GM06990 (cell line): ENCODE measurements at regions not wholly inside any gene's neighbourhood (a gene's known extent, or its start where the extent isn't known, plus 50 kb on each side); places are given as distances from the start of the nearest gene placed in this dataset.

Experiments used
- DNase-seq: peaks from one replicate; pipeline ENCODE4 v3.0.0-alpha.2; 2011; ENCODE audit not compliant: insufficient read length; ENCODE audit errors: extremely low read depth
- H3K27me3 ChIP-seq: replicated peaks from 2 replicates; pipeline ENCODE4 v1.6.0; 2011; ENCODE audit warnings: low read length; ENCODE audit not compliant: control insufficient read depth, insufficient read depth
- H3K36me3 ChIP-seq: 2 replicates; pipeline ENCODE4 v1.5.1; 2011; ENCODE audit warnings: low read length; ENCODE audit not compliant: control insufficient read depth, insufficient read depth
- H3K4me3 ChIP-seq: replicated peaks from 2 replicates; pipeline ENCODE4 v1.5.1; 2011; ENCODE audit warnings: low read depth, mild to moderate bottlenecking, control low read depth, low read length
- CTCF ChIP-seq: IDR thresholded peaks from 2 replicates; pipeline ENCODE4 v1.5.1; 2011; ENCODE audit warnings: low read length, control low read depth, mild to moderate bottlenecking, inconsistent platforms; ENCODE audit not compliant: insufficient read depth, poor library complexity, severe bottlenecking

GRCh38 chr10:33533612-33534011, 199.1 kb upstream of the NRP1 start:
- no peak for TF ChIP-seq CTCF
- H3K27me3 ChIP-seq = no peaks in the 10 kb centered on the region
- H3K4me3 ChIP-seq = no peak overlapping the region
- H3K36me3 ChIP-seq = no peaks in the 10 kb centered on the region
- DNase-seq = no peak

- no peak for TF ChIP-seq CTCF
- H3K4me3 ChIP-seq = no peak overlapping the region
- no peak for DNase-seq
- H3K27me3 ChIP-seq = no peaks in the 10 kb centered on the region
- H3K36me3 ChIP-seq = no peaks in the 10 kb centered on the region
These were observed 198.4 kb upstream of the NRP1 start for GRCh38 chr10:33532901-33533300.

- TF ChIP-seq CTCF = no peak
- DNase-seq = no peak
- H3K27me3 ChIP-seq = no peaks in the 10 kb centered on the region
- H3K36me3 ChIP-seq = no peaks in the 10 kb centered on the region
- H3K4me3 ChIP-seq = no peak overlapping the region
These were observed 194.8 kb upstream of the NRP1 start for GRCh38 chr10:33529234-33529633.

- no peak for DNase-seq
- H3K27me3 ChIP-seq = no peaks in the 10 kb centered on the region
- H3K4me3 ChIP-seq = no peak overlapping the region
- H3K36me3 ChIP-seq = no peaks in the 10 kb centered on the region
- TF ChIP-seq CTCF = no peak
These were observed 190.5 kb upstream of the NRP1 start for GRCh38 chr10:33524966-33525365.

- Histone ChIP-seq H3K36me3 (no peaks in the 10 kb centered on the region), H3K4me3 (no peak overlapping the region), H3K27me3 (no peaks in the 10 kb centered on the region)
- TF ChIP-seq CTCF = no peak
- no peak for DNase-seq
These were observed 189.6 kb upstream of the NRP1 start for GRCh38 chr10:33524041-33524440.

GRCh38 chr10:33523236-33523792, 188.8 kb upstream of the NRP1 start:
- Histone ChIP-seq H3K27me3 (no peaks in the 10 kb centered on the region), H3K36me3 (no peaks in the 10 kb centered on the region), H3K4me3 (no peak overlapping the region)
- DNase-seq = no peak
- no peak for TF ChIP-seq CTCF
